Uterus (tissue), 2 donors: ENCODE measurements at regions not wholly inside any gene's neighbourhood (a gene's known extent, or its start where the extent isn't known, plus 50 kb on each side); places are given as distances from the start of the nearest gene placed in this dataset.

ENCODE experiments used
- CTCF ChIP-seq, 4 experiments: fragments of 200-600 bp in 2 of 4; fragments of 450-650 bp in 2 of 4; sonication (generic) in 2 of 4; IDR thresholded peaks; one replicate each; pipeline ENCODE4 v1.5.1; 2016 to 2019; ENCODE audit warnings: antibody characterized with exemption in 4 of 4, mild to moderate bottlenecking in 2 of 4, moderate library complexity in 1 of 4
- POLR2A ChIP-seq, 2 donors: fragments of 450-650 bp; IDR thresholded peaks; one replicate each; pipeline ENCODE4 v1.6.1; 2016; ENCODE audit warnings: antibody characterized with exemption in 2 of 2, mild to moderate bottlenecking in 1 of 2, moderate library complexity in 1 of 2

- TF ChIP-seq CTCF (IDR thresholded peaks at IDR 0.05) (no peak), POLR2A (IDR thresholded peaks at IDR 0.05) (no peak)
Measured at GRCh38 chr3:124345845-124346244, 353.9 kb upstream of the ROPN1 start.
